ENCODE measurements at regions not wholly inside any gene's neighbourhood (a gene's known extent, or its start where the extent isn't known, plus 50 kb on each side); places are given as distances from the start of the nearest gene placed in this dataset.

DNA sequence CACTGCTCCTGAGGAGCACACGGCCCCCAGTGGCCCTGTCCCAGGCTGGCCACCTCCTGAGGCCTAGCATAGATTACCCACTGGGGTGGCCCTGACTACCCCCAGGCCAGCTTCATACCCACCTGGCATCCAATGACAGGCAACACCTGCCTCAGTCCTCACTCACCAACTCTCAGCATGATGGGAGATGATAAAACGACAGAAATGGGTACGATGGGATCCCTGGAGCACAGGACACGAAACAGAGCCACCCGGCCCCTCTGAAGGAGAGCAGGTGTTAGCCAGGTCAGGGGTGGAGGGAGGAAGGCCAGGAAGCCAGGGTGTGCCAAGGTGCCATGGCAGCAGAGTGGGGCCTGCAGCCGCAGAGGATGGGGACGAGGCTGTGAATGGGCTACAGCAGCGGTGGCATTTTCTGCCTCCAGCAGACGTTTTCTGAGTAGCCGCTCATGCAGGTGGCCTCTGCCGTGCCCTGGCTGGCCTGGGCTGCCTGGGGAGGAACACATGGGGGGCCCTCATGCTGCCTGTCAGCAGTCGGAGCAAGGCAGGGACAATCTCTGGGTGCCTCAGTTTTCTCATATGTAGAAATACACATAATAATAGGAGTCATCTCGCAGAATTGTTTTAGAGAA is 50.2 kb upstream of the FGF3 start:
- TF ChIP-seq, protein P1, sequence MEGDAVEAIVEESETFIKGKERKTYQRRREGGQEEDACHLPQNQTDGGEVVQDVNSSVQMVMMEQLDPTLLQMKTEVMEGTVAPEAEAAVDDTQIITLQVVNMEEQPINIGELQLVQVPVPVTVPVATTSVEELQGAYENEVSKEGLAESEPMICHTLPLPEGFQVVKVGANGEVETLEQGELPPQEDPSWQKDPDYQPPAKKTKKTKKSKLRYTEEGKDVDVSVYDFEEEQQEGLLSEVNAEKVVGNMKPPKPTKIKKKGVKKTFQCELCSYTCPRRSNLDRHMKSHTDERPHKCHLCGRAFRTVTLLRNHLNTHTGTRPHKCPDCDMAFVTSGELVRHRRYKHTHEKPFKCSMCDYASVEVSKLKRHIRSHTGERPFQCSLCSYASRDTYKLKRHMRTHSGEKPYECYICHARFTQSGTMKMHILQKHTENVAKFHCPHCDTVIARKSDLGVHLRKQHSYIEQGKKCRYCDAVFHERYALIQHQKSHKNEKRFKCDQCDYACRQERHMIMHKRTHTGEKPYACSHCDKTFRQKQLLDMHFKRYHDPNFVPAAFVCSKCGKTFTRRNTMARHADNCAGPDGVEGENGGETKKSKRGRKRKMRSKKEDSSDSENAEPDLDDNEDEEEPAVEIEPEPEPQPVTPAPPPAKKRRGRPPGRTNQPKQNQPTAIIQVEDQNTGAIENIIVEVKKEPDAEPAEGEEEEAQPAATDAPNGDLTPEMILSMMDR (IDR thresholded peaks at IDR 0.05; ENCODE audit: insufficient read depth, low read depth, low read length): no peak
- Histone ChIP-seq H3K4me3 (ENCODE audit: low read depth, low read length) (no peak overlapping the region), H3K27me3 (ENCODE audit: control insufficient read depth, insufficient read depth, low read length) (peaks cover 10% of the 10 kb centered on the region), H3K36me3 (ENCODE audit: control insufficient read depth, insufficient read depth, low read length) (no peaks in the 10 kb centered on the region)
- ChIA-PET CTCF (no interaction called here), POLR2A (no interaction called here)
- DNase-seq (ENCODE audit: low read depth): no peak

- H3K27me3 ChIP-seq (ENCODE audit: control insufficient read depth, insufficient read depth, low read length): peaks cover 13% of the 10 kb centered on the region
- DNase-seq (ENCODE audit: low read depth): no peak
- no peaks in the 10 kb centered on the region for H3K36me3 ChIP-seq (ENCODE audit: control insufficient read depth, insufficient read depth, low read length)
- CTCF ChIA-PET: interaction anchor here (0.6 kb wide), 1 partner anchor 8 kb away, joined by 3 read pairs; no protein-coding TSS in a partner anchor
- TF ChIP-seq, protein P1 (IDR thresholded peaks at IDR 0.05; ENCODE audit: insufficient read depth, low read depth, low read length): no peak
- no peak overlapping the region for H3K4me3 ChIP-seq (ENCODE audit: low read depth, low read length)
- POLR2A ChIA-PET: no interaction called here
Observed at GRCh38 chr11:69870766-69871165, 51.5 kb upstream of the FGF3 start.

- ChIA-PET POLR2A (no interaction called here), CTCF (interaction anchor here (0.9 to 1.4 kb wide), 4 partner anchors 9 to 36 kb away, joined by 3 to 5 read pairs (median 4); no protein-coding TSS in a partner anchor)
- TF ChIP-seq, protein P1 (IDR thresholded peaks at IDR 0.05; ENCODE audit: insufficient read depth, low read depth, low read length): no peak
- no peak for DNase-seq (ENCODE audit: low read depth)
- peaks cover 15% of the 10 kb centered on the region for H3K27me3 ChIP-seq (ENCODE audit: control insufficient read depth, insufficient read depth, low read length)
- no peaks in the 10 kb centered on the region for H3K36me3 ChIP-seq (ENCODE audit: control insufficient read depth, insufficient read depth, low read length)
- no peak overlapping the region for H3K4me3 ChIP-seq (ENCODE audit: low read depth, low read length)
Observed at GRCh38 chr11:69873166-69874077, 54.2 kb upstream of the FGF3 start.

- DNase-seq (ENCODE audit: low read depth): no peak
- TF ChIP-seq, protein P1 (IDR thresholded peaks at IDR 0.05; ENCODE audit: insufficient read depth, low read depth, low read length): no peak
- CTCF ChIA-PET: interaction anchor here (0.9 to 1.5 kb wide), 6 partner anchors 8 to 189 kb away, joined by 3 to 5 read pairs (median 4); no protein-coding TSS in a partner anchor
- POLR2A ChIA-PET: no interaction called here
- H3K4me3 ChIP-seq (ENCODE audit: low read depth, low read length): no peak overlapping the region
- peaks cover 12% of the 10 kb centered on the region for H3K27me3 ChIP-seq (ENCODE audit: control insufficient read depth, insufficient read depth, low read length)
- no peaks in the 10 kb centered on the region for H3K36me3 ChIP-seq (ENCODE audit: control insufficient read depth, insufficient read depth, low read length)
Observed at GRCh38 chr11:69874178-69874983, 55.2 kb upstream of the FGF3 start.

Measured in BJ (cell line).